Right lobe of liver (tissue), 4 donors: ENCODE measurements at regions not wholly inside any gene's neighbourhood (a gene's known extent, or its start where the extent isn't known, plus 50 kb on each side); places are given as distances from the start of the nearest gene placed in this dataset.

ENCODE experiments used
- CTCF ChIP-seq, 4 donors: fragments of 200-600 bp in 3 of 4; fragments of 450-650 bp in 1 of 4; IDR thresholded peaks; one replicate each; pipeline versions ENCODE4 v1.5.1 to v1.8.0; 2016 to 2022; ENCODE audit warnings: antibody characterized with exemption in 4 of 4, mild to moderate bottlenecking in 2 of 4
- POLR2A ChIP-seq: fragments of 450-650 bp; IDR thresholded peaks from one replicate; pipeline ENCODE4 v1.6.1; 2017; ENCODE audit warnings: antibody characterized with exemption, mild to moderate bottlenecking
- donor health status: DM: no; HTN: no; CAD: no.
- donor health status: DM: no; HTN: no; CAD: no.
- donor health status: DM: no; HTN: yes; CAD: no.

- no peak for TF ChIP-seq CTCF (IDR thresholded peaks at IDR 0.05)
- TF ChIP-seq POLR2A = no peak
Observed at GRCh38 chr3:144051211-144051610, 79.6 kb downstream of the DIPK2A start.
